Astrocyte (in vitro differentiated cells and primary cell): ENCODE measurements at regions not wholly inside any gene's neighbourhood (a gene's known extent, or its start where the extent isn't known, plus 50 kb on each side); places are given as distances from the start of the nearest gene placed in this dataset.

Experiments
- DNase-seq: peaks from one replicate; pipeline ENCODE4 v3.0.0-alpha.2; 2010; ENCODE audit warnings: low read depth
- FAIRE-seq: peaks from 2 replicates; lab custom pipeline; 2011; peaks lifted over from hg19 to GRCh38; lab: Jason Lieb, UNC
- H2AFZ ChIP-seq: 2 replicates; pipeline ENCODE4 v1.6.0; 2012; ENCODE audit warnings: low read depth, low read length, inconsistent platforms
- H3K27ac ChIP-seq: 2 replicates; pipeline ENCODE4 v1.5.1; 2011; ENCODE audit warnings: low read depth, low read length, inconsistent platforms
- H3K27me3 ChIP-seq: 2 replicates; pipeline ENCODE4 v1.6.0; 2011; ENCODE audit warnings: low read length, inconsistent platforms; ENCODE audit not compliant: insufficient read depth
- H3K36me3 ChIP-seq: 2 replicates; pipeline ENCODE4 v1.5.1; 2011; ENCODE audit warnings: low read length, inconsistent platforms; ENCODE audit not compliant: insufficient read depth
- H3K4me1 ChIP-seq: 2 replicates; pipeline ENCODE4 v1.5.1; 2011; ENCODE audit warnings: low read length, inconsistent platforms; ENCODE audit not compliant: insufficient read depth
- H3K4me2 ChIP-seq: 2 replicates; pipeline ENCODE4 v1.6.0; 2012; ENCODE audit warnings: low read length, inconsistent platforms
- H3K4me3 ChIP-seq: 2 replicates; pipeline ENCODE4 v1.5.1; 2011; ENCODE audit warnings: low read depth, mild to moderate bottlenecking, low read length, inconsistent platforms; ENCODE audit not compliant: insufficient read depth
- H3K79me2 ChIP-seq: 2 replicates; pipeline ENCODE4 v1.6.0; 2012; ENCODE audit warnings: mild to moderate bottlenecking, low read length, inconsistent platforms; ENCODE audit not compliant: insufficient read depth
- H3K9ac ChIP-seq: 2 replicates; pipeline ENCODE4 v1.6.0; 2012; ENCODE audit warnings: mild to moderate bottlenecking, low read length, inconsistent platforms
- H3K9me3 ChIP-seq: 2 replicates; pipeline ENCODE4 v1.5.1; 2012; ENCODE audit warnings: low read depth, mild to moderate bottlenecking, low read length, inconsistent platforms; ENCODE audit not compliant: insufficient read depth
- H4K20me1 ChIP-seq: 2 replicates; pipeline ENCODE4 v1.6.0; 2012; ENCODE audit warnings: low read length, inconsistent platforms; ENCODE audit not compliant: insufficient read depth
- H3K27ac Mint-ChIP-seq: one replicate; pipeline ENCODE4 v1.8.0; 2021; ENCODE audit warnings: mild to moderate bottlenecking, mixed read lengths; ENCODE audit not compliant: unreplicated experiment
- H3K27me3 Mint-ChIP-seq: one replicate; pipeline ENCODE4 v1.8.0; 2021; ENCODE audit warnings: low read depth, mixed read lengths; ENCODE audit not compliant: unreplicated experiment
- H3K36me3 Mint-ChIP-seq: one replicate; pipeline ENCODE4 v1.8.0; 2021; ENCODE audit warnings: low read depth, mixed read lengths; ENCODE audit not compliant: unreplicated experiment
- H3K4me1 Mint-ChIP-seq: one replicate; pipeline ENCODE4 v1.8.0; 2021; ENCODE audit warnings: low read depth, mixed read lengths; ENCODE audit not compliant: unreplicated experiment
- H3K4me3 Mint-ChIP-seq: one replicate; pipeline ENCODE4 v1.8.0; 2021; ENCODE audit warnings: mild to moderate bottlenecking, moderate library complexity, mixed read lengths; ENCODE audit not compliant: unreplicated experiment
- H3K9me3 Mint-ChIP-seq: one replicate; pipeline ENCODE4 v1.8.0; 2021; ENCODE audit warnings: mild to moderate bottlenecking, mixed read lengths; ENCODE audit not compliant: unreplicated experiment
- CTCF ChIP-seq: IDR thresholded peaks from 2 replicates; pipeline ENCODE4 v1.5.1; 2011; ENCODE audit warnings: low read depth, mild to moderate bottlenecking, inconsistent platforms, low read length, moderate library complexity; ENCODE audit not compliant: insufficient read depth
- EZH2 ChIP-seq: IDR thresholded peaks from 2 replicates; pipeline ENCODE4 v1.6.1; 2012; ENCODE audit warnings: mild to moderate bottlenecking, low read length, inconsistent platforms; ENCODE audit not compliant: insufficient read depth

- Histone ChIP-seq H3K4me2 (no peak overlapping the region), H3K4me3 (no peak overlapping the region), H3K79me2 (no peaks in the 10 kb centered on the region), H4K20me1 (no peaks in the 10 kb centered on the region), H2AFZ (no peak overlapping the region), H3K27ac (no peak overlapping the region), H3K27me3 (no peaks in the 10 kb centered on the region), H3K9ac (no peak overlapping the region), H3K36me3 (no peaks in the 10 kb centered on the region), H3K4me1 (peaks cover 11% of the 10 kb centered on the region), H3K9me3 (no peaks in the 10 kb centered on the region)
- no peak overlapping the region for H3K4me3 Mint-ChIP-seq
- no peak for TF ChIP-seq EZH2
- no peak for TF ChIP-seq CTCF
- no peak for DNase-seq
- H3K9me3 Mint-ChIP-seq, result peaks cover 2% of the 10 kb centered on the region
- H3K4me1 Mint-ChIP-seq, result peaks cover 14% of the 10 kb centered on the region
- no peak for FAIRE-seq
- H3K36me3 Mint-ChIP-seq, result no peaks in the 10 kb centered on the region
- H3K27ac Mint-ChIP-seq, result no peak overlapping the region
- no peaks in the 10 kb centered on the region for H3K27me3 Mint-ChIP-seq
These were observed 437.7 kb downstream of the SETD4 start for GRCh38 chr21:35622612-35623011.

GRCh38 chr21:35619184-35619583 lies 441.1 kb downstream of the SETD4 start:
- Histone ChIP-seq H3K79me2 (no peaks in the 10 kb centered on the region), H3K27ac (peak overlapping the region; percentile 31), H3K4me3 (no peak overlapping the region), H3K4me1 (peaks cover 22% of the 10 kb centered on the region), H3K36me3 (no peaks in the 10 kb centered on the region), H3K27me3 (no peaks in the 10 kb centered on the region), H4K20me1 (no peaks in the 10 kb centered on the region), H3K9me3 (no peaks in the 10 kb centered on the region), H3K4me2 (peak overlapping the region; percentile 6), H3K9ac (no peak overlapping the region), H2AFZ (no peak overlapping the region)
- Mint-ChIP-seq H3K36me3 (no peaks in the 10 kb centered on the region), H3K27me3 (no peaks in the 10 kb centered on the region), H3K9me3 (peaks cover 4% of the 10 kb centered on the region), H3K4me3 (no peak overlapping the region), H3K27ac (peak overlapping the region; percentile 55), H3K4me1 (peaks cover 20% of the 10 kb centered on the region)
- DNase-seq, result peak; percentile 86
- FAIRE-seq, result peak; percentile 88
- TF ChIP-seq CTCF (no peak), EZH2 (no peak)

GRCh38 chr21:35617491-35617890 lies 442.8 kb downstream of the SETD4 start:
- peaks cover 5% of the 10 kb centered on the region for H3K9me3 Mint-ChIP-seq
- no peak overlapping the region for H3K4me2 ChIP-seq
- no peak overlapping the region for H2AFZ ChIP-seq
- no peak overlapping the region for H3K4me3 ChIP-seq
- no peak overlapping the region for H3K4me3 Mint-ChIP-seq
- H3K27ac ChIP-seq, result no peak overlapping the region
- H3K36me3 ChIP-seq, result no peaks in the 10 kb centered on the region
- no peaks in the 10 kb centered on the region for H3K9me3 ChIP-seq
- H3K9ac ChIP-seq, result no peak overlapping the region
- no peaks in the 10 kb centered on the region for H4K20me1 ChIP-seq
- H3K27ac Mint-ChIP-seq, result no peak overlapping the region
- H3K36me3 Mint-ChIP-seq, result no peaks in the 10 kb centered on the region
- peaks cover 25% of the 10 kb centered on the region for H3K4me1 Mint-ChIP-seq
- no peaks in the 10 kb centered on the region for H3K79me2 ChIP-seq
- FAIRE-seq (no peak), DNase-seq (no peak)
- no peaks in the 10 kb centered on the region for H3K27me3 ChIP-seq
- H3K27me3 Mint-ChIP-seq, result no peaks in the 10 kb centered on the region
- peaks cover 23% of the 10 kb centered on the region for H3K4me1 ChIP-seq
- TF ChIP-seq EZH2 (no peak), CTCF (no peak)
